Left renal cortex interstitium (tissue), 4 donors: ENCODE measurements at regions not wholly inside any gene's neighbourhood (a gene's known extent, or its start where the extent isn't known, plus 50 kb on each side); places are given as distances from the start of the nearest gene placed in this dataset.
A peak's percentile ranks its signal among the peaks of the same experiment; 100 is the strongest.
"Not testable (repeated sequence)": the region's sequence is repeated elsewhere in the genome, so short reads cannot be mapped to it uniquely, and the experiment has no call there.

Experiments used
- DNase-seq, 4 donors: peaks; one replicate each; pipeline ENCODE4 v3.0.0-alpha.2; 2013; ENCODE audit warnings: low read depth in 4 of 4, low spot score in 2 of 4, missing footprints in 1 of 4

GRCh38 chr5:37971483-37972024, 131.7 kb upstream of the GDNF start:
- no peak for DNase-seq

DNA sequence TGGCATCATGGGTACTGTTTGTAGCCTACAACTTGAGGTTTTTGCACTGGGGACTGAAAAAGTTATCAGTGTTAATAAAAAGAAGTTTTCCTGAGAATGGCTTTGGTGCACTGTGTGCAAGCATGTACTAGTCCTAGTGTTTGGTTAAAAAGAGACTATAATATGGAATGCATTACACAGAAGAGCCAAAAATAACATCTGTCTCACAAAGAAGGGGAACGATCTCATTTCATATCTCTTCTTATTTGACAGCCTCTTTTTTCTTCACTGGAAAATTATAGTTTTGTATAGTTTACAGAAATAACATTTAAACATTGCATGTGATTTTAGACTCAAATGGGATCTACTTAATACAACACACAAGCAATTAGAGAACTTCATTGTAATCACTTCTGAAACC, 127.0 kb upstream of the GDNF start:
- peak in 1 of 4 donors; percentile 21 for DNase-seq

DNA sequence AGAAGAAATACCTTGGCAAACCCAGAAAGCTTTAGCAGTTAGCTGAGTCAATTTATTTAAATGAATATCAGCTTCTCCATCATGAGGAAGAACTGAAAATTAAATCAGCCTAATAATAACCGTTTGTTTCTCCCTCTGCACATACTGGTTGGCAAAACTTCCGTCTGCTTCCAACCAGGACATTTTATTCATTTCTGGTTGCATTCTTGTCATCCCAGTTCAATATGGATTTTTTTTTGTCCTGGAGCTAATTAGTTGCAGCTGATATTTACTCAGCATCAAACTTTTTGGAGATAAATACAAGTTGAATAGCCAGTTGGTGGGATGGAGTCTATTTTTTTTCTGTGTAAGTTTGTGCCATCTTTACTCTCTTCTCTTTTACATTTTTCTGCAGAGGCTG, 126.5 kb upstream of the GDNF start:
- DNase-seq = no peak

DNA sequence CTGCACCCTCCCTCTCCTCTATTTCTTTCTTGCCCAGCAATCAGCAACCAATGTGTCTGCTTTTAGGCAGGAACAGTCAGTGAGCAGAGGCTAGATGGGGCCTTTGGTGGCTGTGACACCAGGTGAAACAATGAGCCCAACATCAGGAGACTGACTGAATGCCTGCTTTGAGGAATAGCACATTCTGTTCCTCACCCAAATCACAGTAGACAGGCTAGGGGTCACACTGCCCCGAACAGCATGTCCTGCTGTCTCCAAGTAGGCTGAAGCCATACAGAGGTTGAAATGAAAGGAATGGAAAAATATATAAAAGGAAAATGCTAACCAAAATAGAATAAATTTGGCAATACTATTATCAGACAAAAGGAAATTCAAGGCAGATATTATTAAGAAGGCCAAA, 122.5 kb upstream of the GDNF start:
- DNase-seq = no peak

DNA sequence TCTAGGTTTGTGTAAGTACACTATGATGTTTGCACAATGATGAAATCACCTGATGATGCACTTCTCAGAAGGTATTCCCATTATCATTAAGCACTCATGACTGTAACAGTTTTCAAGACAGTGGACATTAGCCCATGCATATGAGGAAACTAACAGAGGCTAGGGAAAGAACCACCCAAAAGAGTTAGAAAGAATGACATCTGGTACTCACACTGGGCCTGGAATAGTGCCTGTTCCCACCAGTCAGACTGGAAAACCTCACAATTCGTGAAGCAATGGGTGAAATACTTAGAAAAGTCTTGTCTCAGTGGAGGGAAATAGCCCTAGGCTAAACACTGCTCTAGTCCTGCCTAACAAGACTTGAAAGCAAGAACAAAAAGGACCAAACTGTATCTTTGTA, 117.4 kb upstream of the GDNF start:
- no peak for DNase-seq

GRCh38 chr5:37955748-37956147, 115.9 kb upstream of the GDNF start:
- no peak for DNase-seq

- DNase-seq = no peak
Measured at GRCh38 chr5:37954561-37954960, 114.7 kb upstream of the GDNF start.

GRCh38 chr5:37951946-37952721, 112.3 kb upstream of the GDNF start:
- DNase-seq = no peak

- DNase-seq = no peak
Measured at GRCh38 chr5:37950436-37950835, 110.6 kb upstream of the GDNF start.

GRCh38 chr5:37945446-37945845, 105.6 kb upstream of the GDNF start:
- DNase-seq = no peak

- DNase-seq = not testable (repeated sequence)
Measured at GRCh38 chr5:37943136-37943535, 103.3 kb upstream of the GDNF start.

GRCh38 chr5:37940931-37941623, 101.2 kb upstream of the GDNF start:
- no peak for DNase-seq

GRCh38 chr5:37938861-37939260, 99.0 kb upstream of the GDNF start:
- no peak for DNase-seq

DNA sequence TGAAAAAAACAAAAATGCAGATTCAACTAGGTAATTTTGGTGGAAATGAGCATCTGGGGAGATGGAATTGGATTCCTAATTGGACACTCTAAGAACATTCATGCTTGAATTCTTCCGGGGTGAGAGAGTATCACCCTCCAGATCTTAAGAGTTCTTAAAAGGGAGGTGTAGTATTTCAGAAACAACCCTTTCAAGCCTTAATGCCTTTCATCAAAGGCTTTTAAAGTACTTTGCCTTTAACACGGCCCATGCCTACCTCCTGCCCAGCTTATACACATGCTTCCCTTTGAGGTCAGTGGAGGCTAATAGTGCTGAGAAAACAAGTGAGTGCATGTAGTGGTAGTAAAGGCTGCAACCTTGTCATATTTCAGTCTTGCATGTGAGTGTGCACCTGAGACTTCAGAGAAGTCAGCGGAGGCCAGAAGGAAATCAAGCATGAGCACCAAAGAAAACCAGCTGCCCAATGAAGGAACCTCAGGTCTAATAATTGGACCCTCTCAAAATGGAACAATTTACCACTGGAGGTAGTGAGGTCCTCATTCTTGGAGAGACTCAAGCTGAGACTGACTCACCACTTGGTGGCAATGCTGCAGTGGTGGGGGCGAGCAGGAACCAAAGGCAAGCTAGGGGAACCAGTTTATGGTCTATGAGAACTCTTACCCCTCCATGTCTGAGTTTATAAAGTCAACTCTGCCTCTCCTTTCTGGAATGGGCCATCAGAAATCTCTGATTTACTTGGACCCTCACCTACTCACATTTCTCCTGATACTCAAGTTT, 98.4 kb upstream of the GDNF start:
- DNase-seq = peak in 2 of 4 donors; percentile 16 to 19

GRCh38 chr5:37936091-37936490, 96.2 kb upstream of the GDNF start:
- DNase-seq = no peak

GRCh38 chr5:37933576-37933975, 93.7 kb upstream of the GDNF start:
- DNase-seq = no peak

GRCh38 chr5:37932450-37932849, 92.6 kb upstream of the GDNF start:
- DNase-seq = no peak

- DNase-seq = no peak
Measured at GRCh38 chr5:37931541-37931940, 91.7 kb upstream of the GDNF start.

DNA sequence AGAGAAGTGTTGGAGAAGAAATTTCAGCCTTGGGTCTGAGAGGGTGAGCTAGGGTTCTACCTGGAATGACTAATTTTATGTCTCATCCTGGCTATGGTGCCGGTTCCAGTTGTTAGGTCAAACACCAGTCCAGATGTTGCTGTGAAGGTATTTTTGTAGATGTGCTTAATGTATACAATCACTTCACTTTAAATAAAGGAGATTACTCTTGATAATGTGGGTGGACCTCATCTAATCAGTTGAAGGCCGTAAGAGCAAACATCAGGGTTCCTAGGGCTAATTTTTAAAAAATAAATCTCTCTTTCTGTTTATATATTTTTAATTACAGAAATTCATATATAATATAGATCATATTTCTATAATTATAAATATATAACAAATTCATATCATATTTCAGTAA, 90.5 kb upstream of the GDNF start:
- DNase-seq = no peak

- no peak for DNase-seq
Measured at GRCh38 chr5:37929791-37930190, 90.0 kb upstream of the GDNF start.

DNA sequence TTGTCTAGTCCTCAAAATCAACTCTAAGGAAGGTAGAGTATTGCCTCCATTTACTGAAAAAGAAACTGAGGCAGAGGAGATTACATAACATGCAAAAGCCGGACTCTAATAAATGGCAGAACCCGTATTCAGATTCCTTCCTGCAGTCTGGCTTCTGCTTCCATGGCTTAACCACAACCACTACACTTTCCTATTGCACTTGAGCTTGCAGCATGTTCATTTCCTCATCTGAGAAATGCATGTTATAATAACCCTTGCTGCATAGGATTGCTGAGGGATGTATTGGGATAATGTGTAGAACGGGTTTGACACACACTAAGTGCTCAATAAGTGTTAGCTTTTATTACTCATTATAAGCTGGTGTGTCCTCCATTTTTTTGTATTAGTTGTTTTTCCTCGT, 87.9 kb upstream of the GDNF start:
- DNase-seq = not testable (repeated sequence)
